GM12878 (cell line): ENCODE measurements at regions not wholly inside any gene's neighbourhood (a gene's known extent, or its start where the extent isn't known, plus 50 kb on each side); places are given as distances from the start of the nearest gene placed in this dataset.

Experiments
- ATAC-seq: fragments of 200-7000 bp; cut with Tn5 transposase; 3 replicates; pipeline ENCODE4 v1.9.1; 2020; ENCODE audit warnings: mild to moderate bottlenecking, moderate library complexity
- BruUV-seq: library from RNA; stranded (reverse); fragments of 400-500 nt; replicated peaks from 2 replicates; lab custom pipeline; 2021; lab: Mats Ljungman, UMichigan
- CTCF ChIA-PET: fragments of 300-600 bp; sonication (Branson Sonifier 250); formaldehyde crosslinking; extraction: SDS; loops from one replicate; lab custom pipeline; 2021; ENCODE audit warnings: inconsistent platforms; lab: Yijun Ruan, JAX
- POLR2A ChIA-PET: fragments of 350-600 bp; formaldehyde crosslinking; extraction: SDS; loops from one replicate; lab custom pipeline; 2021; ENCODE audit warnings: inconsistent platforms; lab: Charles Lee
- RAD21 ChIA-PET: fragments of 300-600 bp; sonication (Branson Sonifier 250); formaldehyde crosslinking; loops from one replicate; lab custom pipeline; 2023; ENCODE audit warnings: antibody characterized with exemption; ENCODE audit not compliant: unreplicated experiment; lab: Charles Lee
- SMC1A ChIA-PET: fragments of 300-600 bp; sonication (Branson Sonifier 250); formaldehyde crosslinking; loops from one replicate; lab custom pipeline; 2023; ENCODE audit not compliant: unreplicated experiment, uncharacterized antibody; lab: Charles Lee
- DNase-seq: peaks from one replicate; pipeline ENCODE4 v3.0.0-alpha.2; 2011; ENCODE audit warnings: low read depth, low spot score
- FAIRE-seq: peaks from 3 replicates; lab custom pipeline; 2011; peaks lifted over from hg19 to GRCh38; lab: Jason Lieb, UNC
- H2AFZ ChIP-seq: 2 replicates; pipeline ENCODE4 v1.6.0; 2011; ENCODE audit warnings: low read depth, low read length, control low read depth; ENCODE audit not compliant: control insufficient read depth
- H3K27ac ChIP-seq: 2 replicates; pipeline ENCODE4 v1.5.1; 2011; ENCODE audit warnings: control low read depth; ENCODE audit not compliant: control insufficient read depth, insufficient read depth
- H3K27me3 ChIP-seq, 2 experiments: replicated peaks in 1 of 2; 2 replicates each; pipeline versions ENCODE4 v1.6.0 to v1.6.1; 2011; ENCODE audit warnings: low read length in 1 of 2; ENCODE audit not compliant: control insufficient read depth in 2 of 2, insufficient read depth in 2 of 2
- H3K36me3 ChIP-seq, 2 experiments: 2 replicates each; pipeline ENCODE4 v1.5.1; 2011; ENCODE audit warnings: low read length in 1 of 2; ENCODE audit not compliant: control insufficient read depth in 2 of 2, insufficient read depth in 2 of 2
- H3K4me1 ChIP-seq: 2 replicates; pipeline ENCODE4 v1.6.1; 2011; ENCODE audit warnings: mild to moderate bottlenecking, low read length, moderate library complexity, mixed read lengths; ENCODE audit not compliant: control insufficient read depth, insufficient read depth
- H3K4me2 ChIP-seq: 2 replicates; pipeline ENCODE4 v1.6.0; 2011; ENCODE audit warnings: control low read depth; ENCODE audit not compliant: control insufficient read depth, insufficient read depth
- H3K4me3 ChIP-seq: fragments of 200-600 bp; sonication (generic); 2 replicates; pipeline ENCODE4 v1.5.1; 2016
- H3K79me2 ChIP-seq: 2 replicates; pipeline ENCODE4 v1.6.0; 2011; ENCODE audit warnings: low read length; ENCODE audit not compliant: control insufficient read depth, insufficient read depth
- H3K9ac ChIP-seq: 2 replicates; pipeline ENCODE4 v1.8.0; 2011; ENCODE audit warnings: low read length, control low read depth, mixed read lengths; ENCODE audit not compliant: control insufficient read depth, insufficient read depth
- H3K9me3 ChIP-seq: replicated peaks from 3 replicates; pipeline ENCODE4 v1.5.1; 2011; ENCODE audit warnings: mild to moderate bottlenecking, low read length; ENCODE audit not compliant: control insufficient read depth, insufficient read depth
- H4K20me1 ChIP-seq: 2 replicates; pipeline ENCODE4 v1.6.0; 2011; ENCODE audit not compliant: control insufficient read depth, insufficient read depth
- POLR2AphosphoS2 ChIP-seq: IDR thresholded peaks from 2 replicates; pipeline ENCODE4 v1.6.1; 2011; ENCODE audit warnings: low read depth, mild to moderate bottlenecking, low read length, improper control_type of control experiment, moderate library complexity
- POLR2AphosphoS5 ChIP-seq: IDR thresholded peaks from 2 replicates; pipeline ENCODE4 v1.6.1; 2011; ENCODE audit warnings: mild to moderate bottlenecking, low read length, inconsistent platforms
- REST ChIP-seq: IDR thresholded peaks from 2 replicates; pipeline ENCODE4 v1.6.1; 2012; ENCODE audit warnings: mild to moderate bottlenecking, low read depth, low read length
- ZNF274 ChIP-seq: IDR thresholded peaks from one replicate; pipeline ENCODE4 v1.8.0; 2011; ENCODE audit not compliant: insufficient read length, insufficient read depth
- WGBS: methylation state at CpG from one replicate; pipeline ENCODE4 v1.1.6; 2016; ENCODE audit warnings: low lambda C conversion rate; ENCODE audit not compliant: insufficient replicate concordance, insufficient coverage; ENCODE audit errors: missing lambda C conversion rate; 5-methylcytosine and 5-hydroxymethylcytosine counted together
- in situ Hi-C: fragments of 300-500 bp; cut with MboI; formaldehyde crosslinking; loops from 9 replicates; pipeline ENCODE4 v1.14.3; 2018; ENCODE audit warnings: mixed read lengths
- intact Hi-C: fragments of 100-400 bp; cut with micrococcal nuclease; formaldehyde crosslinking; loops from one replicate; pipeline ENCODE4 v1.14.2; 2022; ENCODE audit not compliant: unreplicated experiment
- TF ChIP-seq, protein P1 (sequence below): fragments of 450-650 bp; IDR thresholded peaks from 2 replicates; pipeline ENCODE4 v1.6.1; 2014; ENCODE audit warnings: mild to moderate bottlenecking

- intact Hi-C loops, result no loop called here
- FAIRE-seq, result no peak
- DNase-seq, result no peak
- Histone ChIP-seq H3K4me2 (no peak overlapping the region), H3K27me3 (no peaks in the 10 kb centered on the region), H3K4me3 (no peak overlapping the region), H3K9me3 (no peaks in the 10 kb centered on the region), H3K79me2 (no peaks in the 10 kb centered on the region), H4K20me1 (no peaks in the 10 kb centered on the region), H3K36me3 (no peaks in the 10 kb centered on the region), H2AFZ (no peak overlapping the region), H3K4me1 (no peaks in the 10 kb centered on the region), H3K9ac (no peak overlapping the region), H3K27ac (no peak overlapping the region)
- CTCF ChIA-PET, result interaction anchor here (0.8 kb wide), 1 partner anchor 11 kb away, joined by 3 read pairs; no protein-coding TSS in a partner anchor
- no TSS peak for BruUV-seq
- in situ Hi-C loops, result no loop called here
- 49% methylated on average over 2 of the region's 2 CpGs for WGBS
- RAD21 ChIA-PET, result no interaction called here
- SMC1A ChIA-PET, result interaction anchor here (1.2 to 1.4 kb wide), 2 partner anchors 11 to 20 kb away, joined by 3 to 6 read pairs; no protein-coding TSS in a partner anchor
- no peak for ATAC-seq
- POLR2A ChIA-PET, result no interaction called here
- no peak for TF ChIP-seq REST
- no peak for TF ChIP-seq POLR2AphosphoS2
- no peak for TF ChIP-seq ZNF274
- TF ChIP-seq, protein P1, sequence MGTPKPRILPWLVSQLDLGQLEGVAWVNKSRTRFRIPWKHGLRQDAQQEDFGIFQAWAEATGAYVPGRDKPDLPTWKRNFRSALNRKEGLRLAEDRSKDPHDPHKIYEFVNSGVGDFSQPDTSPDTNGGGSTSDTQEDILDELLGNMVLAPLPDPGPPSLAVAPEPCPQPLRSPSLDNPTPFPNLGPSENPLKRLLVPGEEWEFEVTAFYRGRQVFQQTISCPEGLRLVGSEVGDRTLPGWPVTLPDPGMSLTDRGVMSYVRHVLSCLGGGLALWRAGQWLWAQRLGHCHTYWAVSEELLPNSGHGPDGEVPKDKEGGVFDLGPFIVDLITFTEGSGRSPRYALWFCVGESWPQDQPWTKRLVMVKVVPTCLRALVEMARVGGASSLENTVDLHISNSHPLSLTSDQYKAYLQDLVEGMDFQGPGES, result no peak
- no peak for TF ChIP-seq POLR2AphosphoS5
Observed at GRCh38 chr10:52988923-52989322, 216.3 kb upstream of the MBL2 start.
